ENCODE measurements at regions not wholly inside any gene's neighbourhood (a gene's known extent, or its start where the extent isn't known, plus 50 kb on each side); places are given as distances from the start of the nearest gene placed in this dataset.
A peak's percentile ranks its signal among the peaks of the same experiment; 100 is the strongest.

- WGBS (ENCODE audit: extremely low coverage, insufficient coverage, insufficient read length) = no CpG with 5 or more reads among the region's 5 CpGs
- Histone ChIP-seq H3K9me3 (ENCODE audit: insufficient read depth, low read depth, low read length) (no peaks in the 10 kb centered on the region), H3K23ac (ENCODE audit: low read length) (no peak overlapping the region), H3K27ac (ENCODE audit: low read depth, low read length) (no peak overlapping the region), H2BK120ac (ENCODE audit: insufficient read depth, low read length, poor library complexity) (no peak overlapping the region), H2AFZ (ENCODE audit: insufficient read depth, low read length, poor library complexity) (no peak overlapping the region), H2BK12ac (ENCODE audit: low read length) (no peak overlapping the region), H4K8ac (ENCODE audit: low read depth, low read length) (no peak overlapping the region), H4K91ac (ENCODE audit: low read depth, low read length) (no peak overlapping the region), H3K4me3 (ENCODE audit: low read depth, low read length) (no peak overlapping the region), H3K79me2 (ENCODE audit: control insufficient read depth, insufficient read depth, low read length, poor library complexity) (no peaks in the 10 kb centered on the region), H2BK5ac (ENCODE audit: low read depth, low read length, poor library complexity) (no peak overlapping the region), H3K79me1 (ENCODE audit: low read length) (no peaks in the 10 kb centered on the region), H3K27me3 (ENCODE audit: insufficient read depth, low read length) (no peaks in the 10 kb centered on the region), H3K36me3 (ENCODE audit: control insufficient read depth in 1 of 2, insufficient read depth in 2 of 2, low read length in 2 of 2) (no peaks in the 10 kb centered on the region), H3K18ac (ENCODE audit: low read length) (no peak overlapping the region), H3K4me2 (ENCODE audit: low read length) (no peak overlapping the region), H4K12ac (ENCODE audit: low read depth, low read length) (no peak overlapping the region), H3K9ac (ENCODE audit: low read length) (no peak overlapping the region), H3K14ac (ENCODE audit: low read length) (no peak overlapping the region), H3K4me1 (ENCODE audit: control insufficient read depth in 1 of 2, insufficient read depth in 2 of 2, low read length in 2 of 2) (no peaks in the 10 kb centered on the region), H2AK5ac (ENCODE audit: low read length) (no peak overlapping the region), H3K4ac (ENCODE audit: low read depth, low read length) (no peak overlapping the region)
- no peak for DNase-seq
These were observed 270.4 kb downstream of the TFAP2C start for GRCh38 chr20:56899506-56899905.

DNA sequence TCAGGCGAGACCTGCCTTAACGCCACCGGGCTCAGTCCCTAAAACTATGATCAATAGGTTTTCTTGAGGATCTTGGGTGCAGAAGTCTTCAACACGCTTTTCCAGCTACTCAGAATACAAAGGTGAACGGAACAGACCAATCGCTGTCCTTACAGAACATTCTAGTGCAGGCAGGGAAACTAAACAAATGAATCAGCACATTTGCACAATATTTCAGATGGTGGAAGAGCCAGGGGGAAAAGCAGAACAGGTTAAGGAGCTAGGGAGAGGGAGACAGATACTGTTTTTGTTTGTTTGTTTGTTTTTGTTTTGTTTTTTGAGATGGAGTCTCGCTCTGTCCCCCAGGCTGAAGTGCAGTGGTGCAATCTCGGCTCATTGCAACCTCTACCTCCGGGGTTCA, 271.1 kb downstream of the TFAP2C start:
- Histone ChIP-seq H3K27me3 (ENCODE audit: insufficient read depth, low read length) (no peaks in the 10 kb centered on the region), H3K4ac (ENCODE audit: low read depth, low read length) (no peak overlapping the region), H4K12ac (ENCODE audit: low read depth, low read length) (no peak overlapping the region), H3K4me2 (ENCODE audit: low read length) (no peak overlapping the region), H2BK120ac (ENCODE audit: insufficient read depth, low read length, poor library complexity) (no peak overlapping the region), H3K36me3 (ENCODE audit: control insufficient read depth in 1 of 2, insufficient read depth in 2 of 2, low read length in 2 of 2) (no peaks in the 10 kb centered on the region), H3K79me1 (ENCODE audit: low read length) (no peaks in the 10 kb centered on the region), H4K8ac (ENCODE audit: low read depth, low read length) (no peak overlapping the region), H3K18ac (ENCODE audit: low read length) (no peak overlapping the region), H3K14ac (ENCODE audit: low read length) (no peak overlapping the region), H3K79me2 (ENCODE audit: control insufficient read depth, insufficient read depth, low read length, poor library complexity) (no peaks in the 10 kb centered on the region), H2BK12ac (ENCODE audit: low read length) (no peak overlapping the region), H3K9me3 (ENCODE audit: insufficient read depth, low read depth, low read length) (no peaks in the 10 kb centered on the region), H3K23ac (ENCODE audit: low read length) (no peak overlapping the region), H2BK5ac (ENCODE audit: low read depth, low read length, poor library complexity) (no peak overlapping the region), H3K9ac (ENCODE audit: low read length) (no peak overlapping the region), H2AK5ac (ENCODE audit: low read length) (no peak overlapping the region), H3K4me1 (ENCODE audit: control insufficient read depth in 1 of 2, insufficient read depth in 2 of 2, low read length in 2 of 2) (no peaks in the 10 kb centered on the region), H3K4me3 (ENCODE audit: low read depth, low read length) (no peak overlapping the region), H4K91ac (ENCODE audit: low read depth, low read length) (no peak overlapping the region), H2AFZ (ENCODE audit: insufficient read depth, low read length, poor library complexity) (no peak overlapping the region), H3K27ac (ENCODE audit: low read depth, low read length) (no peak overlapping the region)
- peak in 1 of 2 donors; percentile 14 for DNase-seq
- no CpG with 5 or more reads among the region's 9 CpGs for WGBS (ENCODE audit: extremely low coverage, insufficient coverage, insufficient read length)

DNA sequence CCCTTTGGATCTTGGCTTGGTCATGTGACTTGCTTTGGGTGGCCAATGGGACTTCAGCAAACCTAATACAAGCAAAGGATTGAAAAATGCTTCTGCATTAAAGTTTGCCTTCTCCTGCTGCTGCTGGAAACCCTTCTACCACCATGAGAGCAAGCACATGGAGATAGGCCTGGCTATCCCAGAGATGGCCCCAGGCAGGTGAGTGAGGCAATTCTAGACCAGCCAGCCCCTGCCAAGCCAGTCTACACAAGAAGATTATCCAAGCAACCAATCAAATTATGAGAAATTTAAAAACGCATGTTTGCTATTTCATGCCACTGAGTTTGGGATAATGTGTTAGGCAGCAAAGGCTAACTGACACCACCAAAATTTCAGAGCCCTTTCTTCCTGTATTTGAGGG, 274.3 kb downstream of the TFAP2C start:
- Histone ChIP-seq H4K12ac (ENCODE audit: low read depth, low read length) (no peak overlapping the region), H3K36me3 (ENCODE audit: control insufficient read depth in 1 of 2, insufficient read depth in 2 of 2, low read length in 2 of 2) (no peaks in the 10 kb centered on the region), H3K27me3 (ENCODE audit: insufficient read depth, low read length) (no peaks in the 10 kb centered on the region), H4K91ac (ENCODE audit: low read depth, low read length) (no peak overlapping the region), H3K79me1 (ENCODE audit: low read length) (no peaks in the 10 kb centered on the region), H2AK5ac (ENCODE audit: low read length) (no peak overlapping the region), H3K4ac (ENCODE audit: low read depth, low read length) (no peak overlapping the region), H3K18ac (ENCODE audit: low read length) (no peak overlapping the region), H3K27ac (ENCODE audit: low read depth, low read length) (no peak overlapping the region), H3K79me2 (ENCODE audit: control insufficient read depth, insufficient read depth, low read length, poor library complexity) (no peaks in the 10 kb centered on the region), H2AFZ (ENCODE audit: insufficient read depth, low read length, poor library complexity) (no peak overlapping the region), H3K23ac (ENCODE audit: low read length) (no peak overlapping the region), H2BK5ac (ENCODE audit: low read depth, low read length, poor library complexity) (no peak overlapping the region), H3K4me2 (ENCODE audit: low read length) (no peak overlapping the region), H3K4me3 (ENCODE audit: low read depth, low read length) (no peak overlapping the region), H2BK12ac (ENCODE audit: low read length) (no peak overlapping the region), H4K8ac (ENCODE audit: low read depth, low read length) (no peak overlapping the region), H3K9ac (ENCODE audit: low read length) (no peak overlapping the region), H3K14ac (ENCODE audit: low read length) (no peak overlapping the region), H3K9me3 (ENCODE audit: insufficient read depth, low read depth, low read length) (no peaks in the 10 kb centered on the region), H2BK120ac (ENCODE audit: insufficient read depth, low read length, poor library complexity) (no peak overlapping the region), H3K4me1 (ENCODE audit: control insufficient read depth in 1 of 2, insufficient read depth in 2 of 2, low read length in 2 of 2) (no peaks in the 10 kb centered on the region)
- DNase-seq = peak; percentile 57 to 62
- no CpG with 5 or more reads among the region's 1 CpG for WGBS (ENCODE audit: extremely low coverage, insufficient coverage, insufficient read length)

- Histone ChIP-seq H2AK5ac (ENCODE audit: low read length) (no peak overlapping the region), H2BK120ac (ENCODE audit: insufficient read depth, low read length, poor library complexity) (no peak overlapping the region), H3K79me1 (ENCODE audit: low read length) (no peaks in the 10 kb centered on the region), H3K27me3 (ENCODE audit: insufficient read depth, low read length) (no peaks in the 10 kb centered on the region), H3K9me3 (ENCODE audit: insufficient read depth, low read depth, low read length) (no peaks in the 10 kb centered on the region), H2AFZ (ENCODE audit: insufficient read depth, low read length, poor library complexity) (no peak overlapping the region), H3K4me2 (ENCODE audit: low read length) (no peak overlapping the region), H3K23ac (ENCODE audit: low read length) (no peak overlapping the region), H3K79me2 (ENCODE audit: control insufficient read depth, insufficient read depth, low read length, poor library complexity) (no peaks in the 10 kb centered on the region), H3K14ac (ENCODE audit: low read length) (no peak overlapping the region), H3K27ac (ENCODE audit: low read depth, low read length) (no peak overlapping the region), H4K8ac (ENCODE audit: low read depth, low read length) (no peak overlapping the region), H3K9ac (ENCODE audit: low read length) (no peak overlapping the region), H2BK5ac (ENCODE audit: low read depth, low read length, poor library complexity) (no peak overlapping the region), H2BK12ac (ENCODE audit: low read length) (no peak overlapping the region), H3K18ac (ENCODE audit: low read length) (no peak overlapping the region), H4K12ac (ENCODE audit: low read depth, low read length) (no peak overlapping the region), H3K4ac (ENCODE audit: low read depth, low read length) (no peak overlapping the region), H3K4me3 (ENCODE audit: low read depth, low read length) (no peak overlapping the region), H3K4me1 (ENCODE audit: control insufficient read depth in 1 of 2, insufficient read depth in 2 of 2, low read length in 2 of 2) (no peaks in the 10 kb centered on the region), H4K91ac (ENCODE audit: low read depth, low read length) (no peak overlapping the region), H3K36me3 (ENCODE audit: control insufficient read depth in 1 of 2, insufficient read depth in 2 of 2, low read length in 2 of 2) (no peaks in the 10 kb centered on the region)
- DNase-seq = no peak
- WGBS (ENCODE audit: extremely low coverage, insufficient coverage, insufficient read length) = no CpG with 5 or more reads among the region's 4 CpGs
These were observed 274.8 kb downstream of the TFAP2C start for GRCh38 chr20:56903858-56904257.
